HCT116 (cell line): ENCODE measurements at regions not wholly inside any gene's neighbourhood (a gene's known extent, or its start where the extent isn't known, plus 50 kb on each side); places are given as distances from the start of the nearest gene placed in this dataset.

Experiments
- ATF3 ChIP-seq: IDR thresholded peaks from 2 replicates; pipeline ENCODE4 v1.6.1; 2012
- EZH2 ChIP-seq: fragments of 200-600 bp; sonication (generic); IDR thresholded peaks from 2 replicates; pipeline ENCODE4 v1.6.1; 2017; ENCODE audit warnings: antibody characterized with exemption, mixed run types
- EZH2phosphoT487 ChIP-seq: fragments of 200-600 bp; IDR thresholded peaks from 2 replicates; pipeline ENCODE4 v1.6.1; 2018; ENCODE audit warnings: antibody characterized with exemption, borderline replicate concordance
- MAX ChIP-seq: IDR thresholded peaks from 2 replicates; pipeline ENCODE4 v1.6.1; 2012
- POLR2A ChIP-seq: IDR thresholded peaks from 2 replicates; pipeline ENCODE4 v1.7.0; 2011; ENCODE audit warnings: borderline replicate concordance; ENCODE audit not compliant: insufficient read depth, insufficient read length; ENCODE audit errors: extremely low read depth
- POLR2AphosphoS5 ChIP-seq: IDR thresholded peaks from 2 replicates; pipeline ENCODE4 v1.6.1; 2011; ENCODE audit warnings: mild to moderate bottlenecking, low read depth, low read length, moderate library complexity
- RAD21 ChIP-seq: IDR thresholded peaks from 2 replicates; pipeline ENCODE4 v1.6.1; 2012; ENCODE audit warnings: low read depth, mild to moderate bottlenecking
- REST ChIP-seq: IDR thresholded peaks from 2 replicates; pipeline ENCODE4 v1.6.1; 2012; ENCODE audit warnings: low read depth
- SP1 ChIP-seq: IDR thresholded peaks from 2 replicates; pipeline ENCODE4 v1.6.1; 2012; ENCODE audit warnings: low read depth
- ZBTB33 ChIP-seq: IDR thresholded peaks from 2 replicates; pipeline ENCODE4 v1.6.1; 2011; ENCODE audit warnings: mild to moderate bottlenecking, low read length, moderate library complexity; ENCODE audit not compliant: insufficient replicate concordance; ENCODE audit errors: extremely low read depth
- ZFX ChIP-seq: fragments of 450-650 bp; IDR thresholded peaks from 2 replicates; pipeline ENCODE4 v1.6.1; 2017
- ZNF274 ChIP-seq: fragments of 200-500 bp; sonication (Bioruptor generic); IDR thresholded peaks from 2 replicates; pipeline ENCODE4 v1.6.1; 2014; ENCODE audit warnings: mild to moderate bottlenecking, low read depth, low read length, inconsistent platforms
- TF ChIP-seq, protein P1 (sequence below), 3 experiments: fragments of 200-600 bp in 1 of 3; sonication (generic) in 1 of 3; IDR thresholded peaks in 2 of 3; conservative IDR thresholded peaks in 1 of 3; 2 replicates each; pipeline ENCODE4 v1.5.1; 2012 to 2017; ENCODE audit warnings: low read depth in 2 of 3, low read length in 2 of 3, antibody characterized with exemption in 1 of 3, borderline replicate concordance in 1 of 3, control low read depth in 1 of 3, mild to moderate bottlenecking in 1 of 3, mixed read lengths in 1 of 3, mixed run types in 1 of 3, moderate library complexity in 1 of 3; ENCODE audit not compliant: insufficient read depth in 1 of 3

GRCh38 chr5:93336330-93337110 lies 244.5 kb downstream of the NR2F1-AS1 start:
- TF ChIP-seq POLR2AphosphoS5 (no peak), REST (no peak), EZH2 (no peak), POLR2A (no peak), EZH2phosphoT487 (no peak), RAD21 (no peak), ZNF274 (no peak), ZFX (no peak), ZBTB33 (no peak), SP1 (no peak), MAX (no peak), ATF3 (no peak)
- TF ChIP-seq, protein P1, sequence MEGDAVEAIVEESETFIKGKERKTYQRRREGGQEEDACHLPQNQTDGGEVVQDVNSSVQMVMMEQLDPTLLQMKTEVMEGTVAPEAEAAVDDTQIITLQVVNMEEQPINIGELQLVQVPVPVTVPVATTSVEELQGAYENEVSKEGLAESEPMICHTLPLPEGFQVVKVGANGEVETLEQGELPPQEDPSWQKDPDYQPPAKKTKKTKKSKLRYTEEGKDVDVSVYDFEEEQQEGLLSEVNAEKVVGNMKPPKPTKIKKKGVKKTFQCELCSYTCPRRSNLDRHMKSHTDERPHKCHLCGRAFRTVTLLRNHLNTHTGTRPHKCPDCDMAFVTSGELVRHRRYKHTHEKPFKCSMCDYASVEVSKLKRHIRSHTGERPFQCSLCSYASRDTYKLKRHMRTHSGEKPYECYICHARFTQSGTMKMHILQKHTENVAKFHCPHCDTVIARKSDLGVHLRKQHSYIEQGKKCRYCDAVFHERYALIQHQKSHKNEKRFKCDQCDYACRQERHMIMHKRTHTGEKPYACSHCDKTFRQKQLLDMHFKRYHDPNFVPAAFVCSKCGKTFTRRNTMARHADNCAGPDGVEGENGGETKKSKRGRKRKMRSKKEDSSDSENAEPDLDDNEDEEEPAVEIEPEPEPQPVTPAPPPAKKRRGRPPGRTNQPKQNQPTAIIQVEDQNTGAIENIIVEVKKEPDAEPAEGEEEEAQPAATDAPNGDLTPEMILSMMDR (IDR thresholded peaks at IDR 0.05 in 2 of 3, conservative IDR thresholded peaks at IDR 0.05 in 1 of 3; ENCODE audit: borderline replicate concordance in 1 of 3, insufficient read depth in 1 of 3, low read depth in 2 of 3, low read length in 2 of 3), result no peak
